ENCODE measurements at regions not wholly inside any gene's neighbourhood (a gene's known extent, or its start where the extent isn't known, plus 50 kb on each side); places are given as distances from the start of the nearest gene placed in this dataset.

GRCh38 chr20:50242548-50242862, 51.9 kb downstream of the CEBPB start:
- in situ Hi-C loops (cut with MboI; ENCODE audit: low sequenced_read_pairs): no loop called here

GRCh38 chr20:50242863-50243609, 52.4 kb downstream of the CEBPB start:
- in situ Hi-C loops (cut with MboI; ENCODE audit: low sequenced_read_pairs): no loop called here

GRCh38 chr20:50243610-50244351, 53.2 kb downstream of the CEBPB start:
- in situ Hi-C loops (cut with MboI; ENCODE audit: low sequenced_read_pairs): no loop called here

GRCh38 chr20:50244352-50245149, 53.9 kb downstream of the CEBPB start:
- in situ Hi-C loops (cut with MboI; ENCODE audit: low sequenced_read_pairs): no loop called here

- in situ Hi-C loops (cut with MboI; ENCODE audit: low sequenced_read_pairs): no loop called here
Observed at GRCh38 chr20:50245498-50246366, 55.1 kb downstream of the CEBPB start.

GRCh38 chr20:50246367-50247195, 56.0 kb downstream of the CEBPB start:
- in situ Hi-C loops (cut with MboI; ENCODE audit: low sequenced_read_pairs): no loop called here

- in situ Hi-C loops (cut with MboI; ENCODE audit: low sequenced_read_pairs): no loop called here
Observed at GRCh38 chr20:50247196-50248094, 56.8 kb downstream of the CEBPB start.

- in situ Hi-C loops (cut with MboI; ENCODE audit: low sequenced_read_pairs): no loop called here
Observed at GRCh38 chr20:50248104-50248641, 57.5 kb downstream of the CEBPB start.

- in situ Hi-C loops (cut with MboI; ENCODE audit: low sequenced_read_pairs): no loop called here
Observed at GRCh38 chr20:50249447-50250388, 59.1 kb downstream of the CEBPB start.

GRCh38 chr20:50250679-50251382, 60.2 kb downstream of the CEBPB start:
- in situ Hi-C loops (cut with MboI; ENCODE audit: low sequenced_read_pairs): no loop called here

GRCh38 chr20:50251383-50251748, 60.7 kb downstream of the CEBPB start:
- in situ Hi-C loops (cut with MboI; ENCODE audit: low sequenced_read_pairs): no loop called here

GRCh38 chr20:50251992-50252511, 61.4 kb downstream of the CEBPB start:
- in situ Hi-C loops (cut with MboI; ENCODE audit: low sequenced_read_pairs): no loop called here

GRCh38 chr20:50252701-50253100, 62.1 kb downstream of the CEBPB start:
- in situ Hi-C loops (cut with MboI; ENCODE audit: low sequenced_read_pairs): no loop called here

- in situ Hi-C loops (cut with MboI; ENCODE audit: low sequenced_read_pairs): no loop called here
Observed at GRCh38 chr20:50253101-50253500, 62.5 kb downstream of the CEBPB start.

GRCh38 chr20:50254466-50255079, 63.9 kb downstream of the CEBPB start:
- in situ Hi-C loops (cut with MboI; ENCODE audit: low sequenced_read_pairs): no loop called here

GRCh38 chr20:50256577-50256976, 65.9 kb downstream of the CEBPB start:
- in situ Hi-C loops (cut with MboI; ENCODE audit: low sequenced_read_pairs): no loop called here

All from HL-60/S4 treated with phorbol 12-myristate 13-acetate at 8.2 ng/mL for 4 days and 3 days (cell line).